ENCODE measurements at regions not wholly inside any gene's neighbourhood (a gene's known extent, or its start where the extent isn't known, plus 50 kb on each side); places are given as distances from the start of the nearest gene placed in this dataset.

DNA sequence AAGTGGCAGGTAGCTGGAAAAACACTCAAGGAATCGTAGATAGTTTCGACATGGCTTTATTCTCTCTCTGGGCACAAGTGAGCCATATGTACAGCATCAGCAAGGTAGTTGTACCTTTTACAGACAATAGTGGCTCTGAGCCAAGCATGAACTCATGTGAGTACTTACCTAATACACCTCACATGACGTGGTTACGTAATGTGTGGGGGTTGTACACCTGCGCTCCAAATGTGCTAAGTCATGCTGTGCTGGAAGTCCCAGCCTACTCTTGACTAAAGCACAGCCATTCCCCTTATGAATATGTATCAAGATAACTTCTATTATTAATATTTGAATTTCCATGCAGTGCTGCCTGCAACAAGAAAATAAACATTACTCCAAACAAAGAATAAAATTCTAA, 78.8 kb upstream of the HMGN3 start:
- TF ChIP-seq FOXM1 (IDR thresholded peaks at IDR 0.05; ENCODE audit: borderline replicate concordance), result no peak
- TF ChIP-seq SP1 (IDR thresholded peaks at IDR 0.05), result no peak
- no peak for TF ChIP-seq ELF4 (IDR thresholded peaks at IDR 0.05)
- no peak for TF ChIP-seq HDGF (IDR thresholded peaks at IDR 0.05; ENCODE audit: borderline replicate concordance)
- no peak for TF ChIP-seq LEF1 (IDR thresholded peaks at IDR 0.05; ENCODE audit: borderline replicate concordance)
- no peak for TF ChIP-seq ARNT (IDR thresholded peaks at IDR 0.05)
- TF ChIP-seq TARDBP (IDR thresholded peaks at IDR 0.05), result no peak
- no peak for TF ChIP-seq BHLHE40 (IDR thresholded peaks at IDR 0.05; ENCODE audit: borderline replicate concordance)
- TF ChIP-seq, protein P1, sequence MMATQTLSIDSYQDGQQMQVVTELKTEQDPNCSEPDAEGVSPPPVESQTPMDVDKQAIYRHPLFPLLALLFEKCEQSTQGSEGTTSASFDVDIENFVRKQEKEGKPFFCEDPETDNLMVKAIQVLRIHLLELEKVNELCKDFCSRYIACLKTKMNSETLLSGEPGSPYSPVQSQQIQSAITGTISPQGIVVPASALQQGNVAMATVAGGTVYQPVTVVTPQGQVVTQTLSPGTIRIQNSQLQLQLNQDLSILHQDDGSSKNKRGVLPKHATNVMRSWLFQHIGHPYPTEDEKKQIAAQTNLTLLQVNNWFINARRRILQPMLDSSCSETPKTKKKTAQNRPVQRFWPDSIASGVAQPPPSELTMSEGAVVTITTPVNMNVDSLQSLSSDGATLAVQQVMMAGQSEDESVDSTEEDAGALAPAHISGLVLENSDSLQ (IDR thresholded peaks at IDR 0.05), result no peak
